ENCODE measurements at regions not wholly inside any gene's neighbourhood (a gene's known extent, or its start where the extent isn't known, plus 50 kb on each side); places are given as distances from the start of the nearest gene placed in this dataset.

DNA sequence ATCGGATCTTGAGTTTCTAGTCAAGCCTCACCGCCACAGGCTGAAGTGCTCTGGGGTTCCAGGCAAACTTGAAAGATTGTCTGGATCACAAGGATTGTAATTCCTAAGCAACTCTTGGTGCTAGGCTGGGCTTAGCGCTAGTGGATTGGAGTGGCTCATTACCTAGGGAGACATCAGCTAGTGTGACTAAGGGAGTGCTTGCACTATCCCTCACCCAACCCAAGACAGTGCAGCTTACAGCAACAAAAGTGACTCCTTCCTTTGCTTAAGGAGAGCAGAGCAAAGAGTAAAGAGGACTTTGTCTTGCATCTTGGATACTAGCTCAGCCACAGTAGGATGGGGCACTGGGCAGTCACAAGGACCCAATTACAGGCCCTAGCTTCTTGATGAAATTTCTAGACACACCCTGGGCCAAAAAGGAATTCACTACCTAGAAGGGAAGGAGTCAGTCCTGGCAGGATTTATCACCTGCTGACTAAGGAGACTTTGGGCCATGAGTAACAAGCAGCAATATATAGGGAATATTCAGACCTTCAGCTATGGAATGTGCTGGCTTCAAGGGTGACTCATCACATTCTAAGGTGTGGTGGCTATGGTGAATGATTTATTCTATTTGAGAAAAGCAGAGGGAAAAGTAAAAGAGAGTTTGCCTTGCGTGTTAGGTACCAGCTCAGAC, 1212.4 kb downstream of the PCDH18 start:
- TF ChIP-seq, protein P1, sequence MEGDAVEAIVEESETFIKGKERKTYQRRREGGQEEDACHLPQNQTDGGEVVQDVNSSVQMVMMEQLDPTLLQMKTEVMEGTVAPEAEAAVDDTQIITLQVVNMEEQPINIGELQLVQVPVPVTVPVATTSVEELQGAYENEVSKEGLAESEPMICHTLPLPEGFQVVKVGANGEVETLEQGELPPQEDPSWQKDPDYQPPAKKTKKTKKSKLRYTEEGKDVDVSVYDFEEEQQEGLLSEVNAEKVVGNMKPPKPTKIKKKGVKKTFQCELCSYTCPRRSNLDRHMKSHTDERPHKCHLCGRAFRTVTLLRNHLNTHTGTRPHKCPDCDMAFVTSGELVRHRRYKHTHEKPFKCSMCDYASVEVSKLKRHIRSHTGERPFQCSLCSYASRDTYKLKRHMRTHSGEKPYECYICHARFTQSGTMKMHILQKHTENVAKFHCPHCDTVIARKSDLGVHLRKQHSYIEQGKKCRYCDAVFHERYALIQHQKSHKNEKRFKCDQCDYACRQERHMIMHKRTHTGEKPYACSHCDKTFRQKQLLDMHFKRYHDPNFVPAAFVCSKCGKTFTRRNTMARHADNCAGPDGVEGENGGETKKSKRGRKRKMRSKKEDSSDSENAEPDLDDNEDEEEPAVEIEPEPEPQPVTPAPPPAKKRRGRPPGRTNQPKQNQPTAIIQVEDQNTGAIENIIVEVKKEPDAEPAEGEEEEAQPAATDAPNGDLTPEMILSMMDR (IDR thresholded peaks at IDR 0.05): no peak
- Histone ChIP-seq H3K9me3 (no peaks in the 10 kb centered on the region), H3K27me3 (ENCODE audit: low read depth) (no peaks in the 10 kb centered on the region), H3K36me3 (no peaks in the 10 kb centered on the region), H3K27ac (no peak overlapping the region), H3K4me3 (no peak overlapping the region), H3K4me1 (no peaks in the 10 kb centered on the region)
- no peak for DNase-seq
- intact Hi-C loops (cut with DNase I): no loop called here
- ATAC-seq: peak in 1 of 2 donors; percentile 29

GRCh38 chr4:136316961-136317360, 1215.3 kb downstream of the PCDH18 start:
- no peaks in the 10 kb centered on the region for H3K27me3 ChIP-seq (ENCODE audit: low read depth)
- H3K4me1 ChIP-seq: no peaks in the 10 kb centered on the region
- H3K27ac ChIP-seq: no peak overlapping the region
- H3K36me3 ChIP-seq: no peaks in the 10 kb centered on the region
- no peaks in the 10 kb centered on the region for H3K9me3 ChIP-seq
- DNase-seq (no peak), ATAC-seq (no peak)
- intact Hi-C loops (cut with DNase I): no loop called here
- TF ChIP-seq, protein P1 (IDR thresholded peaks at IDR 0.05): no peak
- H3K4me3 ChIP-seq: no peak overlapping the region

GRCh38 chr4:136314686-136315085, 1217.6 kb downstream of the PCDH18 start:
- no peak overlapping the region for H3K4me3 ChIP-seq
- DNase-seq (no peak), ATAC-seq (no peak)
- TF ChIP-seq, protein P1 (IDR thresholded peaks at IDR 0.05): no peak
- H3K36me3 ChIP-seq: no peaks in the 10 kb centered on the region
- no peaks in the 10 kb centered on the region for H3K27me3 ChIP-seq (ENCODE audit: low read depth)
- intact Hi-C loops (cut with DNase I): no loop called here
- no peaks in the 10 kb centered on the region for H3K9me3 ChIP-seq
- no peaks in the 10 kb centered on the region for H3K4me1 ChIP-seq
- H3K27ac ChIP-seq: no peak overlapping the region

- intact Hi-C loops (cut with DNase I): no loop called here
- H3K36me3 ChIP-seq: no peaks in the 10 kb centered on the region
- no peaks in the 10 kb centered on the region for H3K4me1 ChIP-seq
- DNase-seq (no peak), ATAC-seq (no peak)
- no peaks in the 10 kb centered on the region for H3K9me3 ChIP-seq
- TF ChIP-seq, protein P1 (IDR thresholded peaks at IDR 0.05): no peak
- no peaks in the 10 kb centered on the region for H3K27me3 ChIP-seq (ENCODE audit: low read depth)
- no peak overlapping the region for H3K27ac ChIP-seq
- no peak overlapping the region for H3K4me3 ChIP-seq
Observed at GRCh38 chr4:136311774-136312173, 1220.5 kb downstream of the PCDH18 start.

DNA sequence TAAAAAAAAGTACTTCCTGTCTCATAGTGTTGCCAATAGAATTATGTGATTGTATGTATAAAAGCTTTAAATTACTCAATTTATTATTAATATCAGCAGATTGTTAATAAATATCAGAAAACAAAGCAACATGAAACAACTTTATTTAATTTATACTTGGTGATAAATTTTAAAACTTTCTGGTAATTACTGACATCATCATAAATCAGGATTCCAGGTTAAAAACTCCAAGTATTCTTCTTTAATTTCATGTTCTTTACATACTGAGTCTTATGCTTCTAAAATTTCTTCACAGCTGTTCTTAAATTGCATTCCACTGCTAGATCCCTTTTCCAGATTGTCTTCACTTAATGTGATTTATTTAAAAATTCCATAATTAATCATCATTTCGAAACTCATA, 1224.5 kb downstream of the PCDH18 start:
- TF ChIP-seq, protein P1 (IDR thresholded peaks at IDR 0.05): no peak
- Histone ChIP-seq H3K27ac (no peak overlapping the region), H3K4me3 (no peak overlapping the region), H3K36me3 (no peaks in the 10 kb centered on the region), H3K4me1 (no peaks in the 10 kb centered on the region), H3K9me3 (no peaks in the 10 kb centered on the region), H3K27me3 (ENCODE audit: low read depth) (no peaks in the 10 kb centered on the region)
- intact Hi-C loops (cut with DNase I): no loop called here
- DNase-seq (no peak), ATAC-seq (no peak)

Data from lower lobe of right lung (tissue), 2 donors.